ENCODE measurements at regions not wholly inside any gene's neighbourhood (a gene's known extent, or its start where the extent isn't known, plus 50 kb on each side); places are given as distances from the start of the nearest gene placed in this dataset.
A peak's percentile ranks its signal among the peaks of the same experiment; 100 is the strongest.

- Histone ChIP-seq H4K5ac (ENCODE audit: low read length) (no peak overlapping the region), H3K9ac (ENCODE audit: low read length) (no peak overlapping the region), H3K23ac (ENCODE audit: low read length) (no peak overlapping the region), H3K27me3 (ENCODE audit: insufficient read depth, low read length, poor library complexity) (no peaks in the 10 kb centered on the region), H2BK5ac (ENCODE audit: low read length) (no peak overlapping the region), H3K27ac (ENCODE audit: low read depth, low read length) (no peak overlapping the region), H3K79me2 (ENCODE audit: control insufficient read depth, insufficient read depth, low read length) (no peaks in the 10 kb centered on the region), H2BK15ac (replicated peaks; ENCODE audit: low read depth) (no peak overlapping the region), H3K4ac (ENCODE audit: low read depth, low read length) (no peak overlapping the region), H3K79me1 (ENCODE audit: low read length) (no peaks in the 10 kb centered on the region), H3K18ac (ENCODE audit: low read length) (no peak overlapping the region), H4K8ac (ENCODE audit: low read depth, low read length) (peak overlapping the region; percentile 65), H3K36me3 (ENCODE audit: control insufficient read depth, insufficient read depth, low read length) (no peaks in the 10 kb centered on the region), H3K56ac (ENCODE audit: low read length) (no peak overlapping the region), H3K4me1 (ENCODE audit: control insufficient read depth, low read depth, low read length) (no peaks in the 10 kb centered on the region), H2AK5ac (ENCODE audit: low read length) (no peak overlapping the region), H3K4me2 (ENCODE audit: low read length) (no peak overlapping the region), H3K4me3 (ENCODE audit: low read length) (no peak overlapping the region), H2BK120ac (ENCODE audit: low read depth, low read length) (no peak overlapping the region)
- no CpG with 5 or more reads among the region's 2 CpGs for WGBS (ENCODE audit: extremely low coverage, insufficient coverage, low lambda C conversion rate)
- DNase-seq: no peak
Observed at GRCh38 chr9:12882430-12882829, 107.6 kb downstream of the LURAP1L start.

- Histone ChIP-seq H3K56ac (ENCODE audit: low read length) (no peak overlapping the region), H2BK5ac (ENCODE audit: low read length) (no peak overlapping the region), H4K8ac (ENCODE audit: low read depth, low read length) (no peak overlapping the region), H2BK120ac (ENCODE audit: low read depth, low read length) (no peak overlapping the region), H3K79me2 (ENCODE audit: control insufficient read depth, insufficient read depth, low read length) (no peaks in the 10 kb centered on the region), H3K23ac (ENCODE audit: low read length) (no peak overlapping the region), H2AK5ac (ENCODE audit: low read length) (no peak overlapping the region), H3K4me3 (ENCODE audit: low read length) (no peak overlapping the region), H2BK15ac (replicated peaks; ENCODE audit: low read depth) (no peak overlapping the region), H3K27me3 (ENCODE audit: insufficient read depth, low read length, poor library complexity) (no peaks in the 10 kb centered on the region), H3K4ac (ENCODE audit: low read depth, low read length) (no peak overlapping the region), H3K4me2 (ENCODE audit: low read length) (no peak overlapping the region), H3K9ac (ENCODE audit: low read length) (no peak overlapping the region), H3K79me1 (ENCODE audit: low read length) (no peaks in the 10 kb centered on the region), H3K36me3 (ENCODE audit: control insufficient read depth, insufficient read depth, low read length) (no peaks in the 10 kb centered on the region), H3K4me1 (ENCODE audit: control insufficient read depth, low read depth, low read length) (no peaks in the 10 kb centered on the region), H3K27ac (ENCODE audit: low read depth, low read length) (no peak overlapping the region), H4K5ac (ENCODE audit: low read length) (no peak overlapping the region), H3K18ac (ENCODE audit: low read length) (no peak overlapping the region)
- no CpG with 5 or more reads among the region's 4 CpGs for WGBS (ENCODE audit: extremely low coverage, insufficient coverage, low lambda C conversion rate)
- DNase-seq: peak; percentile 58
Observed at GRCh38 chr9:12884736-12885395, 110.0 kb downstream of the LURAP1L start.

- Histone ChIP-seq H3K4me2 (ENCODE audit: low read length) (no peak overlapping the region), H2BK5ac (ENCODE audit: low read length) (no peak overlapping the region), H3K18ac (ENCODE audit: low read length) (no peak overlapping the region), H3K27me3 (ENCODE audit: insufficient read depth, low read length, poor library complexity) (no peaks in the 10 kb centered on the region), H3K79me1 (ENCODE audit: low read length) (no peaks in the 10 kb centered on the region), H3K79me2 (ENCODE audit: control insufficient read depth, insufficient read depth, low read length) (no peaks in the 10 kb centered on the region), H3K4me3 (ENCODE audit: low read length) (no peak overlapping the region), H3K4me1 (ENCODE audit: control insufficient read depth, low read depth, low read length) (no peaks in the 10 kb centered on the region), H2BK15ac (replicated peaks; ENCODE audit: low read depth) (no peak overlapping the region), H3K4ac (ENCODE audit: low read depth, low read length) (no peak overlapping the region), H3K56ac (ENCODE audit: low read length) (no peak overlapping the region), H3K36me3 (ENCODE audit: control insufficient read depth, insufficient read depth, low read length) (no peaks in the 10 kb centered on the region), H2BK120ac (ENCODE audit: low read depth, low read length) (no peak overlapping the region), H4K5ac (ENCODE audit: low read length) (no peak overlapping the region), H2AK5ac (ENCODE audit: low read length) (no peak overlapping the region), H3K27ac (ENCODE audit: low read depth, low read length) (no peak overlapping the region), H3K9ac (ENCODE audit: low read length) (no peak overlapping the region), H4K8ac (ENCODE audit: low read depth, low read length) (no peak overlapping the region), H3K23ac (ENCODE audit: low read length) (no peak overlapping the region)
- no CpG with 5 or more reads among the region's 2 CpGs for WGBS (ENCODE audit: extremely low coverage, insufficient coverage, low lambda C conversion rate)
- DNase-seq: no peak
Observed at GRCh38 chr9:12889402-12890106, 114.7 kb downstream of the LURAP1L start.

GRCh38 chr9:12891588-12891987, 116.8 kb downstream of the LURAP1L start:
- Histone ChIP-seq H4K5ac (ENCODE audit: low read length) (no peak overlapping the region), H2BK15ac (replicated peaks; ENCODE audit: low read depth) (no peak overlapping the region), H3K23ac (ENCODE audit: low read length) (no peak overlapping the region), H3K4me1 (ENCODE audit: control insufficient read depth, low read depth, low read length) (no peaks in the 10 kb centered on the region), H2AK5ac (ENCODE audit: low read length) (no peak overlapping the region), H3K56ac (ENCODE audit: low read length) (no peak overlapping the region), H3K79me2 (ENCODE audit: control insufficient read depth, insufficient read depth, low read length) (no peaks in the 10 kb centered on the region), H3K18ac (ENCODE audit: low read length) (no peak overlapping the region), H3K27me3 (ENCODE audit: insufficient read depth, low read length, poor library complexity) (no peaks in the 10 kb centered on the region), H3K4me2 (ENCODE audit: low read length) (no peak overlapping the region), H3K9ac (ENCODE audit: low read length) (no peak overlapping the region), H3K36me3 (ENCODE audit: control insufficient read depth, insufficient read depth, low read length) (no peaks in the 10 kb centered on the region), H3K27ac (ENCODE audit: low read depth, low read length) (no peak overlapping the region), H3K4me3 (ENCODE audit: low read length) (no peak overlapping the region), H4K8ac (ENCODE audit: low read depth, low read length) (no peak overlapping the region), H3K79me1 (ENCODE audit: low read length) (no peaks in the 10 kb centered on the region), H2BK120ac (ENCODE audit: low read depth, low read length) (no peak overlapping the region), H2BK5ac (ENCODE audit: low read length) (no peak overlapping the region), H3K4ac (ENCODE audit: low read depth, low read length) (no peak overlapping the region)
- no CpG with 5 or more reads among the region's 1 CpG for WGBS (ENCODE audit: extremely low coverage, insufficient coverage, low lambda C conversion rate)
- DNase-seq: no peak

- Histone ChIP-seq H3K79me1 (ENCODE audit: low read length) (no peaks in the 10 kb centered on the region), H3K23ac (ENCODE audit: low read length) (no peak overlapping the region), H2BK15ac (replicated peaks; ENCODE audit: low read depth) (no peak overlapping the region), H4K8ac (ENCODE audit: low read depth, low read length) (no peak overlapping the region), H4K5ac (ENCODE audit: low read length) (no peak overlapping the region), H2BK5ac (ENCODE audit: low read length) (no peak overlapping the region), H3K36me3 (ENCODE audit: control insufficient read depth, insufficient read depth, low read length) (no peaks in the 10 kb centered on the region), H2BK120ac (ENCODE audit: low read depth, low read length) (no peak overlapping the region), H3K9ac (ENCODE audit: low read length) (no peak overlapping the region), H3K4me1 (ENCODE audit: control insufficient read depth, low read depth, low read length) (no peaks in the 10 kb centered on the region), H3K4me3 (ENCODE audit: low read length) (no peak overlapping the region), H2AK5ac (ENCODE audit: low read length) (no peak overlapping the region), H3K79me2 (ENCODE audit: control insufficient read depth, insufficient read depth, low read length) (no peaks in the 10 kb centered on the region), H3K4ac (ENCODE audit: low read depth, low read length) (no peak overlapping the region), H3K27ac (ENCODE audit: low read depth, low read length) (no peak overlapping the region), H3K18ac (ENCODE audit: low read length) (no peak overlapping the region), H3K4me2 (ENCODE audit: low read length) (no peak overlapping the region), H3K56ac (ENCODE audit: low read length) (no peak overlapping the region), H3K27me3 (ENCODE audit: insufficient read depth, low read length, poor library complexity) (no peaks in the 10 kb centered on the region)
- WGBS (ENCODE audit: extremely low coverage, insufficient coverage, low lambda C conversion rate): no CpG with 5 or more reads among the region's 2 CpGs
- no peak for DNase-seq
Observed at GRCh38 chr9:12903316-12903715, 128.5 kb downstream of the LURAP1L start.
